Calu3 (cell line): ENCODE measurements at regions not wholly inside any gene's neighbourhood (a gene's known extent, or its start where the extent isn't known, plus 50 kb on each side); places are given as distances from the start of the nearest gene placed in this dataset.

ENCODE experiments used
- BruUV-seq: library from RNA; stranded (reverse); fragments of 400-500 nt; replicated peaks from 2 replicates; lab custom pipeline; 2021; lab: Mats Ljungman, UMichigan
- CTCF ChIA-PET: fragments of 300-600 bp; sonication (Branson Sonifier 250); formaldehyde crosslinking; loops from one replicate; lab custom pipeline; 2022; ENCODE audit warnings: antibody characterized with exemption; lab: Charles Lee
- DNase-seq: peaks from one replicate; pipeline ENCODE4 v3.0.0; 2022
- H3K27ac Mint-ChIP-seq: one replicate; pipeline ENCODE4 v1.8.0; 2022; ENCODE audit warnings: mixed read lengths; ENCODE audit not compliant: unreplicated experiment
- H3K27me3 Mint-ChIP-seq: one replicate; pipeline ENCODE4 v1.8.0; 2022; ENCODE audit warnings: mixed read lengths; ENCODE audit not compliant: unreplicated experiment
- H3K36me3 Mint-ChIP-seq: one replicate; pipeline ENCODE4 v1.8.0; 2022; ENCODE audit warnings: mild to moderate bottlenecking, moderate library complexity, mixed read lengths; ENCODE audit not compliant: insufficient read depth, unreplicated experiment
- H3K4me1 Mint-ChIP-seq: one replicate; pipeline ENCODE4 v1.8.0; 2022; ENCODE audit warnings: mild to moderate bottlenecking, low read depth, mixed read lengths; ENCODE audit not compliant: unreplicated experiment
- H3K4me3 Mint-ChIP-seq: one replicate; pipeline ENCODE4 v1.8.0; 2022; ENCODE audit warnings: mild to moderate bottlenecking, low read depth, moderate library complexity, mixed read lengths; ENCODE audit not compliant: unreplicated experiment
- H3K9me3 Mint-ChIP-seq: one replicate; pipeline ENCODE4 v1.8.0; 2022; ENCODE audit warnings: low read depth, mixed read lengths; ENCODE audit not compliant: unreplicated experiment
- intact Hi-C: fragments of 100-400 bp; cut with micrococcal nuclease; formaldehyde crosslinking; loops from one replicate; pipeline ENCODE4 v1.10.0; 2022; ENCODE audit not compliant: unreplicated experiment
- TF ChIP-seq, protein P1 (sequence below): fragments of 200-600 bp; IDR thresholded peaks from one replicate; pipeline ENCODE4 v1.8.0; 2022; ENCODE audit warnings: antibody characterized with exemption; ENCODE audit not compliant: unreplicated experiment

DNA sequence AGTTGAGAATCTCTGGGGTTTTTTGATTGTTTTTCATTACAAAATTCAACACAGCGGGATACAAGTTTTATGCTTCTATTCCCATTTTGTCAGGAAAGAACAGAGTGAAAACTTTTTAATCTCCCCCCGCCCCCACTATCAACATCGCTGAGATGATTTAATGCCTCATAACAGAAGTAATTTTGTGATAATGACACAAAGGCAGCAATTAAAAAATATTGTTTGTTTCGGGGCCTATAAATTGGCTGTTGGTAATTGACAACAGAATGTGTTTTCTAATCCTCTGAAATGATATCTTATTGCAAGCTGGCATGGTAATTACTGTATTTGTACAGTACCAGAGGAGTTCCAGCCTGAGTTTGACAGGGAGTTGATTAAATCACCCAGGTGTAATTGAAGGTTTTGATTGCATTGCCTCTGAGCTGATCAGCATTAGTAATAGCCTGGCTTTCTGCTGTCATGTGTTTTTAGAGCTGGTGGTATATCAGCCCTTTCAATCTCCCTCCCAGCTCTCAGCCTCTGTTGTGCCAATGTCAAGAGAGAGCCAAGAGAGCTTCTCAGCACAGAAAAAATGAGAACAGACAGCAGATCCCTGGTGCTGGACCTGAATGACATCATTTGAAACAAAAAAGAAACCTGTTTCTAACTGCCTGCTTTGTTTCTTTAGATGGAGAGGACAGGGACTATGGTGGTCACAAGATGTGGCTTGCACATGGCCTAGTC lies 265.1 kb downstream of the FAM76B start:
- Mint-ChIP-seq H3K4me3 (no peak overlapping the region), H3K27ac (no peak overlapping the region), H3K4me1 (no peaks in the 10 kb centered on the region), H3K36me3 (no peaks in the 10 kb centered on the region), H3K27me3 (no peaks in the 10 kb centered on the region), H3K9me3 (no peaks in the 10 kb centered on the region)
- TF ChIP-seq, protein P1, sequence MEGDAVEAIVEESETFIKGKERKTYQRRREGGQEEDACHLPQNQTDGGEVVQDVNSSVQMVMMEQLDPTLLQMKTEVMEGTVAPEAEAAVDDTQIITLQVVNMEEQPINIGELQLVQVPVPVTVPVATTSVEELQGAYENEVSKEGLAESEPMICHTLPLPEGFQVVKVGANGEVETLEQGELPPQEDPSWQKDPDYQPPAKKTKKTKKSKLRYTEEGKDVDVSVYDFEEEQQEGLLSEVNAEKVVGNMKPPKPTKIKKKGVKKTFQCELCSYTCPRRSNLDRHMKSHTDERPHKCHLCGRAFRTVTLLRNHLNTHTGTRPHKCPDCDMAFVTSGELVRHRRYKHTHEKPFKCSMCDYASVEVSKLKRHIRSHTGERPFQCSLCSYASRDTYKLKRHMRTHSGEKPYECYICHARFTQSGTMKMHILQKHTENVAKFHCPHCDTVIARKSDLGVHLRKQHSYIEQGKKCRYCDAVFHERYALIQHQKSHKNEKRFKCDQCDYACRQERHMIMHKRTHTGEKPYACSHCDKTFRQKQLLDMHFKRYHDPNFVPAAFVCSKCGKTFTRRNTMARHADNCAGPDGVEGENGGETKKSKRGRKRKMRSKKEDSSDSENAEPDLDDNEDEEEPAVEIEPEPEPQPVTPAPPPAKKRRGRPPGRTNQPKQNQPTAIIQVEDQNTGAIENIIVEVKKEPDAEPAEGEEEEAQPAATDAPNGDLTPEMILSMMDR = no peak
- no peak for DNase-seq
- CTCF ChIA-PET = no interaction called here
- intact Hi-C loops = no loop called here
- no TSS peak for BruUV-seq

DNA sequence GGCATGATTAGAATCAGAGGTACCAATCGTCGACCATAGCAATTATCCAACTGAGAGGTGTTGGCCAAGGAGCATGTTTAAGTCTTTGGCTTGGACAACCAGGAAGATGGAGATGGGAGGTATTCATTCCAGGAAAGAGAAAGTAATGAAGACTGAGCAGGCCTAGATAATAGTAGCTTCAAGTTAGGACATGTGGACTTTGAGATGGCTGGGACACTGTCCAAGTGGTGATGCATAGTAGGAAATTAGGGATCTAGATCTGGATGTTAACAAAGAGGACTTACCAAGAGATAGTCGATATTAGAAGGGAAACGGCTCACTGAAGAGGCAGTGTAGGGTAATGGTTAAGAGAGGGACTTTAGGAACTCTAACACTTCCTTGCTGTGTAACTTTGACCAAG lies 266.7 kb downstream of the FAM76B start:
- BruUV-seq = no TSS peak
- TF ChIP-seq, protein P1 = no peak
- Mint-ChIP-seq H3K27me3 (no peaks in the 10 kb centered on the region), H3K27ac (no peak overlapping the region), H3K36me3 (no peaks in the 10 kb centered on the region), H3K4me1 (no peaks in the 10 kb centered on the region), H3K4me3 (no peak overlapping the region), H3K9me3 (no peaks in the 10 kb centered on the region)
- intact Hi-C loops = no loop called here
- DNase-seq = no peak
- CTCF ChIA-PET = no interaction called here

DNA sequence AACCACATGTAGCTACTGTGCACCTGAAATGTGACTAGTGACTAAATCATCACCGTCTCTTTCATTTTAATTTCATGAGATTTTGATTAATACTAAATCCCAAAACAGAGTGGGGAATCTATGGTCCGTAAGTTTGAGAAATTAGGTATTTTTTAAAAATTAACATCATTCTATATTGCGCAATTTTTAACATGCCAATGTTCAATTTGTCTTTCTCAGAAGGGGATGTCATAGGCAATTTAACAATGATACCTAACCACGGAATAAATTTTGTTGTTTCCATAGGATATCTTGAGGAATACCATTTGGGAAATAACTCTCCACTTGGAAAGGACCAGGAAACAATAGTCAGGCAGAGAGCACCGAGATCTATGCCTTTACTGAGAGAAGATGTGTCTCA lies 267.7 kb downstream of the FAM76B start:
- CTCF ChIA-PET = no interaction called here
- no peaks in the 10 kb centered on the region for H3K9me3 Mint-ChIP-seq
- no peak overlapping the region for H3K27ac Mint-ChIP-seq
- H3K4me3 Mint-ChIP-seq = no peak overlapping the region
- no peak for DNase-seq
- H3K4me1 Mint-ChIP-seq = no peaks in the 10 kb centered on the region
- H3K36me3 Mint-ChIP-seq = no peaks in the 10 kb centered on the region
- TF ChIP-seq, protein P1 = no peak
- BruUV-seq = no TSS peak
- intact Hi-C loops = no loop called here
- no peaks in the 10 kb centered on the region for H3K27me3 Mint-ChIP-seq

DNA sequence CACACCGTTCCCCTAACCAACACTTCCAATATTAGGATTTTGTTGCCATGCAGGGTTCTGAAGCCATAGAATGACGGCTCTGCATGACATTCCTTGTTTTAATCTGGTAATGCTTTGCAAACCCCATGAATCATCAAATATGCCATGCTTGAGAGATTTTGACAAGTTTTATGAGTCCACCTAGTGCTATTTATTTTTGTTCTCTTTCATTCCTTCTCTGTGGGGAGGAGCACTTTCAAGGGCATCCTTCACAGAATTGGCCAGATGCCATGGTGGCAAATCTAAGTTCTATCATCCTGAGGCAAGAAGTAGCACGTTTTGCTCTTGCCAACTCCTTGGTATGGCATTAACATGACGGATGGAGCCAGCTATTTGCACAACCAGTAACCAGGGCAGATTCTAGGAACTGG lies 268.4 kb downstream of the FAM76B start:
- no peaks in the 10 kb centered on the region for H3K36me3 Mint-ChIP-seq
- H3K27ac Mint-ChIP-seq = no peak overlapping the region
- peaks cover 4% of the 10 kb centered on the region for H3K27me3 Mint-ChIP-seq
- CTCF ChIA-PET = no interaction called here
- no TSS peak for BruUV-seq
- H3K4me3 Mint-ChIP-seq = no peak overlapping the region
- H3K9me3 Mint-ChIP-seq = no peaks in the 10 kb centered on the region
- H3K4me1 Mint-ChIP-seq = no peaks in the 10 kb centered on the region
- DNase-seq = no peak
- TF ChIP-seq, protein P1 = no peak
- intact Hi-C loops = no loop called here
